ENCODE measurements at regions not wholly inside any gene's neighbourhood (a gene's known extent, or its start where the extent isn't known, plus 50 kb on each side); places are given as distances from the start of the nearest gene placed in this dataset.

GRCh38 chr3:117848606-117849005 lies 1139.0 kb downstream of the TUSC7 start:
- Histone ChIP-seq H3K4me1 (ENCODE audit: control insufficient read depth, insufficient read depth, low read length) (no peaks in the 10 kb centered on the region), H3K27me3 (ENCODE audit: control insufficient read depth, insufficient read depth, low read length, poor library complexity, severe bottlenecking) (no peaks in the 10 kb centered on the region), H3K9ac (ENCODE audit: extremely low read depth, low read length, poor library complexity, severe bottlenecking) (no peak overlapping the region), H3K27ac (ENCODE audit: low read depth, low read length) (no peak overlapping the region), H3K36me3 (ENCODE audit: control insufficient read depth, insufficient read depth, low read length) (no peaks in the 10 kb centered on the region), H3K9me3 (ENCODE audit: control insufficient read depth, low read length) (no peaks in the 10 kb centered on the region), H3K4me3 (ENCODE audit: low read length) (no peak overlapping the region)
- H3K4me1 Mint-ChIP-seq, result no peaks in the 10 kb centered on the region
- no peak for DNase-seq
- no peaks in the 10 kb centered on the region for H3K27me3 Mint-ChIP-seq (ENCODE audit: insufficient read depth)
- no peak for TF ChIP-seq CTCF (conservative IDR thresholded peaks at IDR 0.05)
- H3K27ac Mint-ChIP-seq, result no peak overlapping the region
- H3K4me3 Mint-ChIP-seq, result no peak overlapping the region
- H3K9me3 Mint-ChIP-seq, result peaks cover 6% of the 10 kb centered on the region
- peaks cover 5% of the 10 kb centered on the region for H3K36me3 Mint-ChIP-seq (ENCODE audit: low read depth)

GRCh38 chr3:117853923-117854668 lies 1144.5 kb downstream of the TUSC7 start:
- DNase-seq, result no peak
- no peak overlapping the region for H3K4me3 Mint-ChIP-seq
- no peaks in the 10 kb centered on the region for H3K27me3 Mint-ChIP-seq (ENCODE audit: insufficient read depth)
- WGBS, 2 experiments (ENCODE audit: insufficient coverage in 1 of 2, insufficient read length in 1 of 2), result 90% methylated on average over 5 of the region's 5 CpGs
- Histone ChIP-seq H3K9ac (ENCODE audit: extremely low read depth, low read length, poor library complexity, severe bottlenecking) (no peak overlapping the region), H3K27ac (ENCODE audit: low read depth, low read length) (no peak overlapping the region), H3K27me3 (ENCODE audit: control insufficient read depth, insufficient read depth, low read length, poor library complexity, severe bottlenecking) (no peaks in the 10 kb centered on the region), H3K4me1 (ENCODE audit: control insufficient read depth, insufficient read depth, low read length) (no peaks in the 10 kb centered on the region), H3K36me3 (ENCODE audit: control insufficient read depth, insufficient read depth, low read length) (no peaks in the 10 kb centered on the region), H3K9me3 (ENCODE audit: control insufficient read depth, low read length) (no peaks in the 10 kb centered on the region), H3K4me3 (ENCODE audit: low read length) (no peak overlapping the region)
- peaks cover 9% of the 10 kb centered on the region for H3K4me1 Mint-ChIP-seq
- H3K9me3 Mint-ChIP-seq, result peaks cover 6% of the 10 kb centered on the region
- H3K36me3 Mint-ChIP-seq (ENCODE audit: low read depth), result peaks cover 5% of the 10 kb centered on the region
- TF ChIP-seq CTCF (conservative IDR thresholded peaks at IDR 0.05), result no peak
- H3K27ac Mint-ChIP-seq, result no peak overlapping the region

- H3K4me1 Mint-ChIP-seq, result peaks cover 9% of the 10 kb centered on the region
- no peak for TF ChIP-seq CTCF (conservative IDR thresholded peaks at IDR 0.05)
- H3K27me3 Mint-ChIP-seq (ENCODE audit: insufficient read depth), result peaks cover 6% of the 10 kb centered on the region
- WGBS, 2 experiments (ENCODE audit: insufficient coverage in 1 of 2, insufficient read length in 1 of 2), result 95 to 100% methylated on average over 1 of the region's 1 CpG
- Histone ChIP-seq H3K9ac (ENCODE audit: extremely low read depth, low read length, poor library complexity, severe bottlenecking) (no peak overlapping the region), H3K36me3 (ENCODE audit: control insufficient read depth, insufficient read depth, low read length) (no peaks in the 10 kb centered on the region), H3K4me3 (ENCODE audit: low read length) (no peak overlapping the region), H3K27ac (ENCODE audit: low read depth, low read length) (no peak overlapping the region), H3K9me3 (ENCODE audit: control insufficient read depth, low read length) (no peaks in the 10 kb centered on the region), H3K27me3 (ENCODE audit: control insufficient read depth, insufficient read depth, low read length, poor library complexity, severe bottlenecking) (no peaks in the 10 kb centered on the region), H3K4me1 (ENCODE audit: control insufficient read depth, insufficient read depth, low read length) (no peaks in the 10 kb centered on the region)
- no peak for DNase-seq
- H3K4me3 Mint-ChIP-seq, result no peak overlapping the region
- no peak overlapping the region for H3K27ac Mint-ChIP-seq
- H3K36me3 Mint-ChIP-seq (ENCODE audit: low read depth), result peaks cover 5% of the 10 kb centered on the region
- peaks cover 6% of the 10 kb centered on the region for H3K9me3 Mint-ChIP-seq
These were observed 1146.8 kb downstream of the TUSC7 start for GRCh38 chr3:117856354-117856753.

Data from endodermal cell (in vitro differentiated cells).